ENCODE measurements at regions not wholly inside any gene's neighbourhood (a gene's known extent, or its start where the extent isn't known, plus 50 kb on each side); places are given as distances from the start of the nearest gene placed in this dataset.

- TF ChIP-seq CTCF (IDR thresholded peaks at IDR 0.05) (no peak), POLR2A (IDR thresholded peaks at IDR 0.05) (no peak)
Observed at GRCh38 chr16:54631782-54632181, 298.9 kb upstream of the IRX5 start.
